GM12891 (cell line): ENCODE measurements at regions not wholly inside any gene's neighbourhood (a gene's known extent, or its start where the extent isn't known, plus 50 kb on each side); places are given as distances from the start of the nearest gene placed in this dataset.

Experiments
- DNase-seq: peaks from one replicate; pipeline ENCODE4 v3.0.0; 2011; ENCODE audit warnings: low spot score; ENCODE audit not compliant: insufficient read length
- FAIRE-seq: peaks from 2 replicates; lab custom pipeline; 2011; peaks lifted over from hg19 to GRCh38; lab: Jason Lieb, UNC
- PAX5 ChIP-seq: IDR thresholded peaks from 2 replicates; pipeline ENCODE4 v1.6.1; 2011; ENCODE audit warnings: low read length, moderate library complexity, mild to moderate bottlenecking; ENCODE audit not compliant: insufficient read depth, severe bottlenecking
- POLR2A ChIP-seq: IDR thresholded peaks from 2 replicates; pipeline ENCODE4 v1.6.1; 2011; ENCODE audit warnings: low read depth, low read length, control low read depth
- POLR2AphosphoS5 ChIP-seq: IDR thresholded peaks from 2 replicates; pipeline ENCODE4 v1.6.1; 2011; ENCODE audit warnings: low read depth, low read length, control low read depth
- POU2F2 ChIP-seq: IDR thresholded peaks from 2 replicates; pipeline ENCODE4 v1.6.1; 2011; ENCODE audit warnings: low read depth, mild to moderate bottlenecking, control low read depth, low read length, moderate library complexity
- SPI1 ChIP-seq: IDR thresholded peaks from 2 replicates; pipeline ENCODE4 v1.6.1; 2011; ENCODE audit warnings: low read depth, low read length, control low read depth
- TAF1 ChIP-seq: IDR thresholded peaks from 2 replicates; pipeline ENCODE4 v1.6.1; 2011; ENCODE audit warnings: low read depth, low read length, control low read depth

DNA sequence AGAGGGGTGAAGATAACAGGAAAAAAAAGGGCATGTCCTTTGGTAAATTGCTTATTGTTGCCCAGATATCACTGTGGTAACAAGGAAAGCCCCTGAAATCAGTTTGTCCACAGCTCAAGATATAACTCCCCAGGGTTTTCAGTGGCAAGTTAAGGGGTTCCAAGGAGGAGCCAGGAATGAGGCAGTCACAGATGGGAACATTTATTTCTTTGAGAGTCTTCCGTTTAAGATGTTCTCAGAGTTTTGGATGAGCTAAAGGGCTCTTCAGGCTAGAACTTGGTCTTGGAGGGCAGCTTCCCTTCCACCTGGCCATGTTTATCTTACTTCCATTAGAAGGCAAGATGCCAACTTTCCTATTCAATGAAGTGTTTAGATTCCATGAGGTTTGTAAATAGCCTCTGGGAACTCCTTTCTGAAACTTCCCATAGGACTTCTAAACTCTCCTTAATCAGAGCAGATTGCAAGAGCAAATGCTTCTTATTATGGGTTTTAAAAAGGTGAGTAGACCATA is 277.6 kb upstream of the TNC start:
- FAIRE-seq (no peak), DNase-seq (no peak)
- TF ChIP-seq TAF1, result no peak
- no peak for TF ChIP-seq POU2F2
- TF ChIP-seq SPI1, result no peak
- TF ChIP-seq POLR2A, result no peak
- TF ChIP-seq POLR2AphosphoS5, result no peak
- TF ChIP-seq PAX5, result no peak

- FAIRE-seq (no peak), DNase-seq (no peak)
- TF ChIP-seq POU2F2 (no peak), SPI1 (no peak), TAF1 (no peak), POLR2AphosphoS5 (no peak), POLR2A (no peak), PAX5 (no peak)
These were observed 278.1 kb upstream of the TNC start for GRCh38 chr9:115396071-115396529.

DNA sequence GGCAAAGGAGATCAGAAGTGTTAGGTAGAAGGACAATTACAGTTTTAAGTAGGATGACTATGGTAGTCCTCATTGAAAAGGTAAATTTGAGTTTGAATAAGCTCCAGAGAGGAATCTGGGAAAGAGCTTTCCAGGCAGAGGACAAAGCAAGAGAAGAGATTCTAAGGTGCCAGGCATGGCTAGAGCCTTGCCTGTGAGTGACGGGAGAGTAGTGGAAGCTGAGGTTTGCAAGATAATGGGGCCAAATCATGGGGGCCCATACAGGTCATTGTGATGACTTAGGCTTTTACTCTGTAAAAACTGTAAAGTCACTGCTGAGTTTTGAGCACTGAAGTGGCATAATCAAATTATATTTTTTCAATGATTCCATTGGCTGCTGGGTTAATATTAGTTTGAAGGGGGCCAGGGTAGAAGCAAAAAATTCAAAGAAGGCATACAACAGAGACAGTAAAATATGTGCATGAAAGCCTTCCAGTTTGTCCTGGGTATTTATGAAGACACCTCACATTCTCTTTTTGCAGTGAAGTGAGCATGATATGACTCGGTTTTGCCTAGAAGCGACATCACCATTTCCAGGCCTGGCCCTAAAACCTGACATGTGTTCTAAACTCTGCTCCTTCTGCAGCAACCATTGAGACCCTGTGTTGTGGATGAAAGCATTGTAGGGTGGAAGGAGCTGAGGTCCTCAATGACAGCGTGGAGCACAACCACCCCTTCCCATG is 279.8 kb upstream of the TNC start:
- DNase-seq (no peak), FAIRE-seq (no peak)
- TF ChIP-seq PAX5 (no peak), POLR2AphosphoS5 (no peak), TAF1 (no peak), SPI1 (no peak), POU2F2 (no peak), POLR2A (no peak)

DNA sequence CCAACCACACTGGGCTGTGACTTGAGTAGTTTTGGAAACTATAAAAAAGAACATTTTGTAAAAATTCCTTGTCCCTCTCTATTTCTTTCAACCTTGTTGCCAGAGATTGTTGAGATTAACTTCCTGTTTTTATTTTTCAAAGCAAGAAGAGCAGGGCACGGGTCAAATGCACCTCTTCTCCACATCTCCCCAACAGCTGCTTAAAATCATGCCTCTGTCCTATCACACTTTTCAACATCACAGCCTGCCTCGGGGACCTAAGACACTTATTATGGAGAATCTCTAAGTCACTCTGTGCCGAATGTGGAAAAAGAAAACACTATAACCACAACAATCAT is 280.3 kb upstream of the TNC start:
- TF ChIP-seq TAF1 (no peak), SPI1 (peak; percentile 74)
- DNase-seq (no peak), FAIRE-seq (no peak)

DNA sequence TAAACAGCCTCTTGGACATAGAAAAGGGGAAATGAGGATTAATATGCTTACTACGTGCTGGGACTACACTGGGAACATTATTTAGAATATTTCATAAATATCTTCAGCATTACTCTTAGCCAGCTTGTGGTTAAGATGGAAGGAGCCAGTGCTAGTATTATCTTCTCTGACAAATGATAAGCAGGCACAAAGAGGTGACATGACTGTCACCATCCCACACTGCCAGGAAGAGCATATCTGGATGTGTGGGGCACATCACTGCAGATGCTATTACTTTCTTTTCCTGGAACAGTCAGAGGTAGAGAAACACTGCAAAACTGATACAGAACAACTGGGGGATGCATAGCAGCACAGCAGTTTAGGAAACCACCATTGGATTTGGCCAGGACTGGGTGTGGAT is 281.0 kb upstream of the TNC start:
- DNase-seq (no peak), FAIRE-seq (no peak)
- TF ChIP-seq POLR2A, result no peak
- no peak for TF ChIP-seq POLR2AphosphoS5
- no peak for TF ChIP-seq POU2F2
- no peak for TF ChIP-seq SPI1
- no peak for TF ChIP-seq TAF1
- no peak for TF ChIP-seq PAX5

DNA sequence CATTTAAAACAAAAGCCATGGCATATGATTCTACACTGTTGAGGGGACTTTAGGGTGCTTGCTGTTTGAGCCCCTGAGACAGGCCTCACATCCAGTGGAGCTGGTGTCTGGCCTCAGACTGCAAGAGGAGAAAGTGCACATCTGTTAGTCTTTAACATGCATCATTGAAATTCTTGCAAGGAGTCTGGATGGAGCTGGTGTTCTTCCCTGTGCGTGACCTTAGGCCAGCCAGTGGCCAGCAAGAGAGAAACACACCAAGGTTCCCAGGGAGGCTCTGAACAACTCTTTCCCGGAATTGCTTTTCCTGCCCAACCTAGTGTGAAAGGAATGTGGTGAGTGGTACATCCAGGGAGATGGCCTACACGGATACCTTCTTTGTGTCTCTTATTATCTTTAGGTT is 282.8 kb upstream of the TNC start:
- no peak for DNase-seq
- FAIRE-seq, result no peak
- TF ChIP-seq POU2F2, result no peak
- no peak for TF ChIP-seq TAF1
- no peak for TF ChIP-seq POLR2AphosphoS5
- no peak for TF ChIP-seq SPI1
- no peak for TF ChIP-seq PAX5
- TF ChIP-seq POLR2A, result no peak

- TF ChIP-seq TAF1 (no peak), POLR2A (no peak), POU2F2 (no peak), PAX5 (no peak), POLR2AphosphoS5 (no peak), SPI1 (no peak)
- FAIRE-seq (no peak), DNase-seq (no peak)
These were observed 283.9 kb upstream of the TNC start for GRCh38 chr9:115401756-115402327.

DNA sequence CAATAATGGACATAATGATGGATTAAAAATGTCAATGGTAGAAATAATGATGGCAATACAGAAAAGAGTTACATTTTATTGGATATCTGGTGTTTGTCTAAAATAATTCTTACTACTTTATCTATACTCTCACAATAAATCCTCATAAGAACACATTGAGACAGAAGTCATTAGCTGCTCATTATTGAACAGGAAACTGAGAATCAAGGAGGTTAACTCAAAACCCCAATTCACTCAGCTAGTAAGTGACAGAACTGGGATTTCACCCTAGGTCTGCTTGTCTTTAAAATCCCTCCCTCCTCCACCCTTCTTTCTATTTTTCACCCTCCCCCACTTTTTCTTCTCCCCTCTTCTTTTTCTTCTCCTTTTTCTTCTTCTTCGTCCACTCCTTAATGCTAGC is 285.8 kb upstream of the TNC start:
- TF ChIP-seq POLR2A (no peak), PAX5 (no peak), POLR2AphosphoS5 (no peak), POU2F2 (no peak), SPI1 (no peak), TAF1 (no peak)
- no peak for FAIRE-seq
- no peak for DNase-seq

- TF ChIP-seq POLR2A (no peak), PAX5 (no peak), POLR2AphosphoS5 (no peak), TAF1 (no peak), POU2F2 (no peak)
- no peak for DNase-seq
- FAIRE-seq, result no peak
These were observed 286.4 kb upstream of the TNC start for GRCh38 chr9:115404311-115404710.

DNA sequence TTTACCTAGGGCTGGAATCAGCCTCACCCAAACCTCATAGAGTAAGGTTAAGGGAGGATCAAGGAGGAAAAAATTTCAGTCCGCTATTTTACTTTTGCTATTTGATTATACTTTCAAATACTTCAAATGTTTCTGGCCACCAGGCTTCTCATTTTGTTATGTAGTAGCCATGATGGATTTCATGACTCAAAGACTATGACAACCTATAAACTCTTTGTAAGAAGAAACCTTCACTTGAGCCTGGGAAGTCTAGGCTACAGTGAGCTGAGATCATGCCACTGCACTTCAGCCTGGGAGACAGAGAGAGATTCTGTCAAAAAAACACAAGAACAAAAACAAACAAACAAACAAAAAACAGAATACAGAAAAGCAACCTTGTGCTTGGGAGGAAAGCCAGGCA is 293.6 kb upstream of the TNC start:
- TF ChIP-seq POLR2A (no peak), POLR2AphosphoS5 (no peak), PAX5 (no peak), POU2F2 (no peak), SPI1 (no peak), TAF1 (no peak)
- DNase-seq (no peak), FAIRE-seq (no peak)

- TF ChIP-seq SPI1 (no peak), POU2F2 (no peak), POLR2AphosphoS5 (no peak), PAX5 (no peak)
- FAIRE-seq (no peak), DNase-seq (no peak)
These were observed 294.1 kb upstream of the TNC start for GRCh38 chr9:115411993-115412452.
